ENCODE measurements at regions not wholly inside any gene's neighbourhood (a gene's known extent, or its start where the extent isn't known, plus 50 kb on each side); places are given as distances from the start of the nearest gene placed in this dataset.

DNA sequence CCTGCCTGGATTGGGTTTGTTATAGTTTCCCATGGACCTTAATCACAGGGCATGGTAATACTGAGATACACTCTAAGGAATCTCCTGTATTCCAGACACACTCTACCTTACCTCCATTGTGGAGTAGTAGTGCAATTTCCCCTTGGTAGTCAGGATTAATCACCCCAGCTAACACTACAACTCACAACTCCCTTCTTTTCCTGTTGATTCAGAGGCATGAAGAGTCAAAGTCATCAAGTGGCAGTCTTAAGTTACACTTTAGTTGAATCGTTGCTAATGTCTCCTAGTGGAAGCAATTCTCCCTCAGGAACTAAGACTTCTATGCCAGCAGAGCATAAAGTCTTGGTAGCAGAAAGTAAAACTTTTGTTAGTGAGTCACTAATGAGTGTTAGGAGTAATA lies 122.7 kb upstream of the APC start:
- H3K4me3 ChIP-seq (ENCODE audit: low read depth, low read length): no peak overlapping the region
- TF ChIP-seq, protein P1, sequence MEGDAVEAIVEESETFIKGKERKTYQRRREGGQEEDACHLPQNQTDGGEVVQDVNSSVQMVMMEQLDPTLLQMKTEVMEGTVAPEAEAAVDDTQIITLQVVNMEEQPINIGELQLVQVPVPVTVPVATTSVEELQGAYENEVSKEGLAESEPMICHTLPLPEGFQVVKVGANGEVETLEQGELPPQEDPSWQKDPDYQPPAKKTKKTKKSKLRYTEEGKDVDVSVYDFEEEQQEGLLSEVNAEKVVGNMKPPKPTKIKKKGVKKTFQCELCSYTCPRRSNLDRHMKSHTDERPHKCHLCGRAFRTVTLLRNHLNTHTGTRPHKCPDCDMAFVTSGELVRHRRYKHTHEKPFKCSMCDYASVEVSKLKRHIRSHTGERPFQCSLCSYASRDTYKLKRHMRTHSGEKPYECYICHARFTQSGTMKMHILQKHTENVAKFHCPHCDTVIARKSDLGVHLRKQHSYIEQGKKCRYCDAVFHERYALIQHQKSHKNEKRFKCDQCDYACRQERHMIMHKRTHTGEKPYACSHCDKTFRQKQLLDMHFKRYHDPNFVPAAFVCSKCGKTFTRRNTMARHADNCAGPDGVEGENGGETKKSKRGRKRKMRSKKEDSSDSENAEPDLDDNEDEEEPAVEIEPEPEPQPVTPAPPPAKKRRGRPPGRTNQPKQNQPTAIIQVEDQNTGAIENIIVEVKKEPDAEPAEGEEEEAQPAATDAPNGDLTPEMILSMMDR (IDR thresholded peaks at IDR 0.05; ENCODE audit: low read depth, low read length): no peak

DNA sequence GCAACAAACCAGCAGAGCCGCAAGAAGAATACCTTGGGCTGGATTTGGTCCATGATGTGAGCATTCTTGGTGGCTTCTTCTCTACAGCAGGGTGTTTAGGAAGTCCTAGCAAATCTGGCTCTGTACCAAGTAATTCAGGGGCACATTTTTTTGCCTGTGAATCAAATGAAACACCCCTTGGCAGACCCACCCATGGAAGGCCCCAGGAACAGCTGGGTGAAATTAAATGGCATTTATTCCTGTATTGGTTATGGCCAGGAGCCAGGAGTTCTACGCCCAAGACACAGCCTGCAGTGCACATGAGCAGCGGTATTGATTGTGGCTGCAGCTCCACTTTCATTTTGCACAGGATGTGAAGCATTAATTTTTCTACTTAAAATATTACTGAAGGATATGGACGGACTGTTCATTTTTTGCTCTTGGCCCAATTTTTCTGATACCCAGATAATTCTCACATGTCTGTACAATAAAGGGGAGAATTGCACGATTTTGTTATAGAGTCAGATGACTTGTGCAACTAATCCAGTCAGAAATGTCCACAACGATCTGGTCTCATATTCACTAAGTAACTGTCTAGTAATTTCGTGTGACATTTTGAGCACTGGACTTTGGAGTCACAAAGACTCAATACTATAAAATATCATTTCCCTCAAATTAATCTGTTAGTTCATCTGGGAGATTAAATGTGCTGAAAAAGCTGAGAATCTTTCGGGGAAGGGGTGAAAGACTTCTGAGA lies 120.7 kb upstream of the APC start:
- peak overlapping the region; percentile 33 for H3K4me3 ChIP-seq (ENCODE audit: low read depth, low read length)
- TF ChIP-seq, protein P1 (IDR thresholded peaks at IDR 0.05; ENCODE audit: low read depth, low read length): no peak

DNA sequence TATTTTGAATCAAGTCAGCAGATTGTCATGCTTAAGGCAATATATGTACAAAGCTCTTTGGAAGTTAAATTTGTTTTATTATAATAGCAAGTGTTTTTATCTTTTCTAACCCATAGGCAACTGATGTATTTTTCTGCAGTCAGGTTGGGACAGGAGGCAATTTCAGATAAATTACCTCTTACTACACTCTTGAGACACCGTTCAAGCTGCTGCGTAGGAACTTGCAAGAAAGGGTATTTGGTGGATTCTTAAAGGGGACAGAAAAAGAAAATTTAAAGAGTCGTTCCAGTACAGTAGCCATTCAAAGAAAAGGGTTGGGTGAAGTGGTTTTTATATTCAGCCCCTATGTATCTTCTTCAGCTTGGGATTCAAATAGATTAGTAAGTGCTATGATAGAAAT lies 112.4 kb upstream of the APC start:
- H3K4me3 ChIP-seq (ENCODE audit: low read depth, low read length): no peak overlapping the region

DNA sequence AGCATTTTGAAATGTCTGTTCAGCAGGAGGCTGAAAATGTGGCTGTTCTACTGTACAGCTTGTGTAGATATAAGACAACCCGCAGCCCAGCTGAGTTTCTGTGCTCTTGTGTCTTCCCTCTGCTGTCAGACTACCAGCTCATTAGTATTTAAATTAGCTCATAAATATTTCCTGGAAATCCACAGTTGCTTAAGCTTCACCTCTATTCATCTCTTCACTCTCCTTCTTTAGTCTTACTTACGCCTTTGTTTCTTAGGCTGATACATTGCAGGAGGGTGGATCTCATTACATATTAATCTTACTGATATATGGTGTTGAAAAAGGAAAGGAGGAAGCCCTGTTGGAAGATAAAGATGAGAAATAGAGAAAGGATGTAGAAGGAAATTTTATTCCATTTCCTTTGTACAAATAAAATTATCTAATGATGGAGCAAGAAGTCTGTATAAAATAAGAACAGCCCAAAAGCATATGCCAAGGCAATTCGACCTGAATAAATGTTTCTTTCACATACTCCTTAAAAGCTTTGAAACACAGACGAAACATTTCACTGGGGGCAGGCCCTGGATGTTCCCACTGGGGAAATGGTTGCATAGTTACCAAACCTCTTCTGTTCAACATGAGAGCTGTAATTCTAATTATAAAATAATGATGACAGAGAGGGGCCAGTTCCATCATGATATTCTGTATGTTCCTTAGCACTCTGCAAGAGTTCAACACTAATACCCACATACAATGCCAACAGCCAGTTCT lies 111.8 kb upstream of the APC start:
- TF ChIP-seq, protein P1 (IDR thresholded peaks at IDR 0.05; ENCODE audit: low read depth, low read length): no peak

More for the DNA sequence above, 112.4 kb upstream of the APC start:
- TF ChIP-seq, protein P1 (IDR thresholded peaks at IDR 0.05; ENCODE audit: low read depth, low read length): no peak

DNA sequence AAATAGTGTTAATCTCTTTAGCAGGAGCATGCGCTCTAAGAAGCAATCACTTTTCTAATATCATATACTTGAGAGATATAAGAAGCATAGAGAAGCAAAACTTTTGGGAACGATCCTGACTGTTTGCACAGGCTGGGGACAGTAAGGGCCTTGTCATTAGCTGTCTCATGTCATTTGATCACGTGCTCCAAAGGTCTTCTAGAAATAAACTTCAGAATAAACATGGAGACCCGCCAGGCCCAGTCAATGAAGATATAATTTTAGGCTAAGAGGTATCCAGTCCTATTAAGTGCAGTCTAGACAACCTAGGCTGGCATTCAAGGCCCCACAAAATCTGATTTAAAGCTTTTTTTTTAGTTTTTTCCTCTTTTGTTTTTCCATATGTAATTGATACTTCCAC lies 111.0 kb upstream of the APC start:
- H3K4me3 ChIP-seq (ENCODE audit: low read depth, low read length): no peak overlapping the region
- TF ChIP-seq, protein P1 (IDR thresholded peaks at IDR 0.05; ENCODE audit: low read depth, low read length): no peak

More for the DNA sequence above, 111.8 kb upstream of the APC start:
- no peak overlapping the region for H3K4me3 ChIP-seq (ENCODE audit: low read depth, low read length)

DNA sequence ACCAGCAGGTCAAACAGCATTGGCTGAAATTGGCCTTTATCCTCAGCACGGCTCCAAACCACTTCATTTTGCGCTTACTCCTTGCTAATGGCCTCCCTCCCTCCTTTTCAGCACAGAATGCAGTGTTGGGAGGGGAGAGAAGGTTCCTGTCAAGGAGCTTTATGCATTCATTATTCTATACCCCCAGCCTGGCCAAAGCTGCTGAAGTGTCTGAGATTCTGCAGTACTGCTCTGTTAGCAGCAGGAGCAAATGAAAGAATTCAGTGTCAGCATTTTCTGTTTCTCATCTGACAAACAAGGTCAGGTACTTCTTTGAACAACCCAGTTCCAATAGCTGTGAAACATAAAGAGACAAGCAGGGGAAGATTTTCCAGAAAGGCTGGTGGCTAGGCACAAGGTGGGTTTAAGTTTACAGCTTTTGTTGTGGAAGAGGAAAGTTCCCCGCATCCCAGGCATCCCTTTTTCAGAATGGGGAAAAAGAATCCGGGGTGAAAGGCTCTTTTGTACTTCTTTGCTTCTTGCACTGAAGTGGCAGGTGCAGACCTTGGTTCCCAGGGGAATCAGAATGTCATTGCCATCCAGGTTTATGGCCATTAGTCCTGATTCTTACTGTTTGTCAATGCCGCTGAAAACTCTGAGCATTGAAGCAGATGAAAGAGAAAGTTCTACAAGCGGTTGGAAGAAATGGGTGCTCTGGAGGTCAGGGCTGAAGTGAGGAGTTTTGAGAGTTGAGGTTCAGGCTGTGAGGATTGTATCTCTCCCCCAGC lies 109.3 kb upstream of the APC start:
- H3K4me3 ChIP-seq (ENCODE audit: low read depth, low read length): no peak overlapping the region
- TF ChIP-seq, protein P1 (IDR thresholded peaks at IDR 0.05; ENCODE audit: low read depth, low read length): no peak

All from WI38 (cell line).